ENCODE measurements at regions not wholly inside any gene's neighbourhood (a gene's known extent, or its start where the extent isn't known, plus 50 kb on each side); places are given as distances from the start of the nearest gene placed in this dataset.

DNA sequence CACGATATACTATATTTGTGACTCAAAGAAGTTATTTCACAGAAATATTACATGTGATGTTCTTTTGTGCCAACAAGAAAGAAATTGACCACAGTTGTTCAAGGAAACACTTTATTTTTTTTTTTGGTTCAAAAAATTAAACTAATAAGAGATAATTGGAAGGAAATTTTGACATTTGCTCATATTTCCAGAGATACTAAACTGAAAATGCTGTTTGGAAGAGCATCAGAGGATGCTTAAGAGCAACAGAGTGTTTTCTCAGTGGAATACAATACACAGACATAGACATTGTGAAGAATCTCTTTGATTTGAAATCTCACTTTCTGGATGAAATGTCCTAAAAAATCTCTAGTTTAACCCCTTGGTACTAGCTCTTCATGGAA lies 760.4 kb upstream of the CXADR start:
- no peaks in the 10 kb centered on the region for H3K36me3 Mint-ChIP-seq (ENCODE audit: low read depth)
- H3K9me3 Mint-ChIP-seq (ENCODE audit: low read depth): no peaks in the 10 kb centered on the region
- no peaks in the 10 kb centered on the region for H3K27me3 Mint-ChIP-seq (ENCODE audit: low read depth)
- DNase-seq (ENCODE audit: low spot score): no peak
- no peak overlapping the region for H3K27ac Mint-ChIP-seq (ENCODE audit: unreplicated experiment)
- TF ChIP-seq, protein P1, sequence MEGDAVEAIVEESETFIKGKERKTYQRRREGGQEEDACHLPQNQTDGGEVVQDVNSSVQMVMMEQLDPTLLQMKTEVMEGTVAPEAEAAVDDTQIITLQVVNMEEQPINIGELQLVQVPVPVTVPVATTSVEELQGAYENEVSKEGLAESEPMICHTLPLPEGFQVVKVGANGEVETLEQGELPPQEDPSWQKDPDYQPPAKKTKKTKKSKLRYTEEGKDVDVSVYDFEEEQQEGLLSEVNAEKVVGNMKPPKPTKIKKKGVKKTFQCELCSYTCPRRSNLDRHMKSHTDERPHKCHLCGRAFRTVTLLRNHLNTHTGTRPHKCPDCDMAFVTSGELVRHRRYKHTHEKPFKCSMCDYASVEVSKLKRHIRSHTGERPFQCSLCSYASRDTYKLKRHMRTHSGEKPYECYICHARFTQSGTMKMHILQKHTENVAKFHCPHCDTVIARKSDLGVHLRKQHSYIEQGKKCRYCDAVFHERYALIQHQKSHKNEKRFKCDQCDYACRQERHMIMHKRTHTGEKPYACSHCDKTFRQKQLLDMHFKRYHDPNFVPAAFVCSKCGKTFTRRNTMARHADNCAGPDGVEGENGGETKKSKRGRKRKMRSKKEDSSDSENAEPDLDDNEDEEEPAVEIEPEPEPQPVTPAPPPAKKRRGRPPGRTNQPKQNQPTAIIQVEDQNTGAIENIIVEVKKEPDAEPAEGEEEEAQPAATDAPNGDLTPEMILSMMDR (IDR thresholded peaks at IDR 0.05): no peak
- H3K4me1 Mint-ChIP-seq (ENCODE audit: low read depth): no peaks in the 10 kb centered on the region
- no peak overlapping the region for H3K4me3 Mint-ChIP-seq (ENCODE audit: unreplicated experiment)

DNA sequence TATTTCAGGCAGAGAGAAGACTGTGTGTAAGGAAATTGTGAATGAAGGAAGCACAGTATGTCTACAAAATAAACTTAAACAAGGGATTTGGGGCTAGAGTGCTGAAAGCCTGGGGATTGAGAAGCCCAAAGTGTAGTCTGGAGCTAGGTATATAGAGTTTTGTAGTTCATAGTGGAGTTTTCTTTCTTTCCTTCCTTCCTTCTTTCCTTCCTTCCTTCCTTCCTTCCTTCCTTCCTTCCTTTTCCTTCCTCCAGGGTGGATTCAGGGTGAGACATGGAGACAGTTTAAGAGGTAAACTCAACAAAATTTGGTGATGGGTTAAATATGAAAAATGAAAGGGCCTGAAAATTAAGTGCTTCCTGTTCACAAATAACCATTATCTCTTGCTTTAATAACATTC lies 757.8 kb upstream of the CXADR start:
- H3K9me3 Mint-ChIP-seq (ENCODE audit: low read depth): no peaks in the 10 kb centered on the region
- TF ChIP-seq, protein P1 (IDR thresholded peaks at IDR 0.05): no peak
- H3K27me3 Mint-ChIP-seq (ENCODE audit: low read depth): no peaks in the 10 kb centered on the region
- DNase-seq (ENCODE audit: low spot score): no peak
- H3K4me3 Mint-ChIP-seq (ENCODE audit: unreplicated experiment): no peak overlapping the region
- no peak overlapping the region for H3K27ac Mint-ChIP-seq (ENCODE audit: unreplicated experiment)
- H3K36me3 Mint-ChIP-seq (ENCODE audit: low read depth): no peaks in the 10 kb centered on the region
- H3K4me1 Mint-ChIP-seq (ENCODE audit: low read depth): no peaks in the 10 kb centered on the region

DNA sequence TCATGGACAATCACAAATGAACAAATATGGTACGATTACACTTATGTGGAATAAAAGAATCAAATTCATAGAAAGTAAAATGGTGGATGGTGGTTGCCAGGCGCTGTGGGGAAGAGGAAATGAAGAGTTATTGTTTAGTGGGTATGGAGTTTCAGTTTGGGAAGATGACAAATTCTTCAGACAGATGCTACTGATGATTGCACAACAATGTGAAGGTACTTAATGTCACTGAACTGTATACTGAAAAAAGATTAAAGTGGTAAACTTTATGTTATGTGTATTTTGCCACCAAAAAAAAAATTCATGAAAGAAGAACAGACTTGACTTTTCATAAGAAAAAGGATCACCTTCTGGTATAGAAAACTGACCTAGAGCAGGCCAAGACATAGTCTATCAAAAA lies 745.6 kb upstream of the CXADR start:
- TF ChIP-seq, protein P1 (IDR thresholded peaks at IDR 0.05): no peak
- Mint-ChIP-seq H3K4me3 (ENCODE audit: unreplicated experiment) (no peak overlapping the region), H3K4me1 (ENCODE audit: low read depth) (peaks cover 10% of the 10 kb centered on the region), H3K27me3 (ENCODE audit: low read depth) (no peaks in the 10 kb centered on the region), H3K27ac (ENCODE audit: unreplicated experiment) (no peak overlapping the region), H3K9me3 (ENCODE audit: low read depth) (peaks cover 11% of the 10 kb centered on the region), H3K36me3 (ENCODE audit: low read depth) (no peaks in the 10 kb centered on the region)
- DNase-seq (ENCODE audit: low spot score): no peak

DNA sequence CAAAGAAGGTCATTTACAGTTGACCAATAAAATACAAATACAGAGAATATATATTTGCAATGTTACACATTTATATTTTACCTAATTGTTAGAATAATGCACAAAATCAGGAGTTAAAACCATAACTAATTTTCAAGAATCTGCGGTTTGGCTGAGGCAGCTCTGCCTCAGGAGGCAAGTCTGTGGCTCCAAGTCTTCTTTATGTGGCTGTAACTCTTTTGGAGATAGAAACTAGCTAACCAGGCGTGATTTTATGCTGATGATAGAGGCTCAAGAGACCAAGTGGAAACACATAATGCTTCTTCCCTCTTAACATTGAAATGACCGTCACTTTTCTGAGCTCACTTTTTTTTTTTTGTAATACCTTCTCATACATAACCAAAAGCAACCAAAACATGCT lies 744.7 kb upstream of the CXADR start:
- TF ChIP-seq, protein P1 (IDR thresholded peaks at IDR 0.05): no peak
- no peaks in the 10 kb centered on the region for H3K36me3 Mint-ChIP-seq (ENCODE audit: low read depth)
- peaks cover 19% of the 10 kb centered on the region for H3K4me1 Mint-ChIP-seq (ENCODE audit: low read depth)
- H3K27me3 Mint-ChIP-seq (ENCODE audit: low read depth): no peaks in the 10 kb centered on the region
- peaks cover 9% of the 10 kb centered on the region for H3K9me3 Mint-ChIP-seq (ENCODE audit: low read depth)
- no peak overlapping the region for H3K4me3 Mint-ChIP-seq (ENCODE audit: unreplicated experiment)
- DNase-seq (ENCODE audit: low spot score): no peak
- no peak overlapping the region for H3K27ac Mint-ChIP-seq (ENCODE audit: unreplicated experiment)

DNA sequence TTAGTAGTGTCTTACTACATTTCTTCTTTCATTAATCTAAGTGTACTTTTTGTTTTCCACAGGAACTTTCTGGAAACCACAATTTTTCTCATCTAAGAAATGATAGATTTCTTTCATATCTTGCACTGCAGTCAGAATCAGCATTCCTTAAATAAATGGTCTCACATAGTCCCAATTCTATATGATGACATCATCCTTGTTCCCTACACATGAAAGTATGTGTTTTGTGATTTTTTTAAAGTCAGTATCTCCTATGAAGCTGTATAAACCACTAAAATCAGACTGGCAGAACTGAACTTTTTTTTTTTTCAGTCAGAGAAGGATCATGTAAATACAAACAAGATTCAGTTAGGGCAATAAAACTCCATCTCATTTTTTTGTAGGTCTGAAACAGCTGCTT lies 742.6 kb upstream of the CXADR start:
- Mint-ChIP-seq H3K27me3 (ENCODE audit: low read depth) (no peaks in the 10 kb centered on the region), H3K27ac (ENCODE audit: unreplicated experiment) (peak overlapping the region; percentile 15), H3K9me3 (ENCODE audit: low read depth) (peaks cover 5% of the 10 kb centered on the region), H3K4me3 (ENCODE audit: unreplicated experiment) (no peak overlapping the region), H3K36me3 (ENCODE audit: low read depth) (no peaks in the 10 kb centered on the region), H3K4me1 (ENCODE audit: low read depth) (peaks cover 23% of the 10 kb centered on the region)
- TF ChIP-seq, protein P1 (IDR thresholded peaks at IDR 0.05): no peak
- no peak for DNase-seq (ENCODE audit: low spot score)

All from chondrocyte (in vitro differentiated cells).